ENCODE measurements at regions not wholly inside any gene's neighbourhood (a gene's known extent, or its start where the extent isn't known, plus 50 kb on each side); places are given as distances from the start of the nearest gene placed in this dataset.
"Not testable (repeated sequence)": the region's sequence is repeated elsewhere in the genome, so short reads cannot be mapped to it uniquely, and the experiment has no call there.

DNA sequence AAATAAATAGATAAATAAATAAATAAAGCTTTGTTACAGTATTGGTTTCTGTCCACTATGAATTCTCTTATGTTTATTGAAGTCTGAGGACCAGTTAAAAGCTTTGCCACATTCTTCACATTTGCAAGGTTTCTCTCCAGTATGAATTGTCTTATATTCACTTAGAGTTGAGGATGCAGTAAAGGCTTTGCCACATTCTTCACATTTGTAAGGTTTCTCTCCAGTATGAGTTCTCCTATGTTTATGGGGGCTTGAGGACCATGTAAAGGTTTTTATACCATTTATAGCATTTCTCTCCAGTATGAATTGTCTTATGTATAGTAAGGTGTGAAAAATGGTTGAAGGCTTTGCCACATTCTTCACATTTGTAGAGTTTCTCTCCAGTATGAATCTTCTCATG is 168.3 kb downstream of the ZNF737 start:
- DNase-seq, result no peak
- Histone ChIP-seq H3K27me3 (no peaks in the 10 kb centered on the region), H3K36me3 (ENCODE audit: low read depth, missing control alignments) (no peaks in the 10 kb centered on the region), H3K27ac (no peak overlapping the region), H3K9me3 (no peaks in the 10 kb centered on the region), H3K4me1 (no peaks in the 10 kb centered on the region), H3K4me3 (no peak overlapping the region)
- no peak for TF ChIP-seq POLR2A (IDR thresholded peaks at IDR 0.05)
- TF ChIP-seq, protein P1, sequence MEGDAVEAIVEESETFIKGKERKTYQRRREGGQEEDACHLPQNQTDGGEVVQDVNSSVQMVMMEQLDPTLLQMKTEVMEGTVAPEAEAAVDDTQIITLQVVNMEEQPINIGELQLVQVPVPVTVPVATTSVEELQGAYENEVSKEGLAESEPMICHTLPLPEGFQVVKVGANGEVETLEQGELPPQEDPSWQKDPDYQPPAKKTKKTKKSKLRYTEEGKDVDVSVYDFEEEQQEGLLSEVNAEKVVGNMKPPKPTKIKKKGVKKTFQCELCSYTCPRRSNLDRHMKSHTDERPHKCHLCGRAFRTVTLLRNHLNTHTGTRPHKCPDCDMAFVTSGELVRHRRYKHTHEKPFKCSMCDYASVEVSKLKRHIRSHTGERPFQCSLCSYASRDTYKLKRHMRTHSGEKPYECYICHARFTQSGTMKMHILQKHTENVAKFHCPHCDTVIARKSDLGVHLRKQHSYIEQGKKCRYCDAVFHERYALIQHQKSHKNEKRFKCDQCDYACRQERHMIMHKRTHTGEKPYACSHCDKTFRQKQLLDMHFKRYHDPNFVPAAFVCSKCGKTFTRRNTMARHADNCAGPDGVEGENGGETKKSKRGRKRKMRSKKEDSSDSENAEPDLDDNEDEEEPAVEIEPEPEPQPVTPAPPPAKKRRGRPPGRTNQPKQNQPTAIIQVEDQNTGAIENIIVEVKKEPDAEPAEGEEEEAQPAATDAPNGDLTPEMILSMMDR (IDR thresholded peaks at IDR 0.05), result no peak
- intact Hi-C loops (cut with DNase I; ENCODE audit: low total_unique reads), result no loop called here

DNA sequence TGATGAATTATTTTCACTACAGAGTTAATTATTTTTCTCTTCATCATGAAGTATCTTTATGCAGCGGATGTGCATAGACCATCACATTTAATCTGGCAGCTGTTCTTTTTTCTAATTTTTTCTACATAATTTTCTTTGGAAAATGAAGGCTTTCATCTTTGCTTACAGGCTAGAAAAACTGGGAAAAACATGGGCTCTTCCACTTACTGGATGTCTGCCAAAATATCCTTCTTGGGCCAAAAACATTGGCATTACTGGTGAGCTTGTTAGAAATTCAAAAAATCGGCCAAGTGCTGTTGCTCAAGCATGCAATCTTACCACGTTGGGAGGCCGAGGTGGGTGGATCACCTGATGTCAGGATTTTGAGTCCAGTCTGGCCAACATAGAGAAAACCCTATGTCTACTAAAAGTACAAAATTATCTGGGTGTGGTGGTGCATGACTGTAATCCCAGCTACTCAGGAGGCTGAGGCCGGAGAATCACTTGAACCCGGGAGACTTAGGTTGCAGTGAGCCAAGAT is 176.8 kb downstream of the ZNF737 start:
- Histone ChIP-seq H3K9me3 (no peaks in the 10 kb centered on the region), H3K27ac (no peak overlapping the region), H3K4me1 (no peaks in the 10 kb centered on the region), H3K4me3 (no peak overlapping the region), H3K36me3 (ENCODE audit: low read depth, missing control alignments) (no peaks in the 10 kb centered on the region), H3K27me3 (no peaks in the 10 kb centered on the region)
- DNase-seq, result no peak
- TF ChIP-seq, protein P1 (IDR thresholded peaks at IDR 0.05), result no peak
- no peak for TF ChIP-seq POLR2A (IDR thresholded peaks at IDR 0.05)
- WGBS, 2 donors, result 75 to 84% methylated on average over 6 of the region's 6 CpGs
- intact Hi-C loops (cut with DNase I; ENCODE audit: low total_unique reads), result no loop called here

DNA sequence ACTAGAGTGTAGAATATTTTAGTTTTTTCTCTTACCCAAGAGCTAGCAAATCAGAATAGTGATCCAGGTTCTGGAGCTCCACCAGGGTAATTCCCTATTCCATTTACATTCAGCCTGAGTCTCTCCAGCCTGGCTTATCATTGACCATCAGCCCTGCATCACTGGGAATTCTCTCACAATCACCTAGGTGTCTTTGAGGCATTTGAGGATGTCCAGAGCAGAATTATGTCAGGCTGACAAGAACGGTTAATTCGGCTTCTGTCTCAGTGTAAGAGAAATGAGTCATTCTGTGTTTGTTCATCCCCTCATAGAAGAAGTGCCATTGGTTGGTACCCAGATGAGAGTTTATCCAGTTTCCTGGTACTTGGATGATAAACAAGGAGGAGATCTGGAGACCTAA is 180.5 kb downstream of the ZNF737 start:
- DNase-seq, result no peak
- 77 to 82% methylated on average over 2 of the region's 2 CpGs for WGBS, 2 donors
- Histone ChIP-seq H3K9me3 (no peaks in the 10 kb centered on the region), H3K4me1 (no peaks in the 10 kb centered on the region), H3K4me3 (no peak overlapping the region), H3K27me3 (no peaks in the 10 kb centered on the region), H3K27ac (no peak overlapping the region), H3K36me3 (ENCODE audit: low read depth, missing control alignments) (no peaks in the 10 kb centered on the region)
- intact Hi-C loops (cut with DNase I; ENCODE audit: low total_unique reads), result no loop called here
- TF ChIP-seq, protein P1 (IDR thresholded peaks at IDR 0.05), result no peak
- no peak for TF ChIP-seq POLR2A (IDR thresholded peaks at IDR 0.05)

DNA sequence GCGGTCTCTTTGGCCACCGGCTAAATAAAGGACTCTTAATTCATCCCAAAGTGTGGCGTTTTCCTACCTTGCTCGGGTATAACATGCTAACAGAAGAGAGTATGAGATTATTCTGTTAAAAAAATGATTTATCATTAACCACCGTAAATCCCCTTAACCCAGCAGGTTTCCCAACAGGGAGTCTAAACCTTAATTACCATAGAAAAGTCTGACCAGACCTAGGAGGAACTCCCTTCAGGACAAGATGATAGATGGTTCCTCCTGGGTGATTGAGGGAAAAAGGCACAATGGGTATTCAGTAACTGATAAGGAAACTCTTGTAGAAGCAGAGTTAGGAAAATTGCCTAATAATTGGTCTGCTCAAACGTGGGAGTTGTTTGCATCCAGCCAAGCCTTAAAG is 193.7 kb downstream of the ZNF737 start:
- Histone ChIP-seq H3K27me3 (no peaks in the 10 kb centered on the region), H3K4me1 (no peaks in the 10 kb centered on the region), H3K9me3 (no peaks in the 10 kb centered on the region), H3K4me3 (no peak overlapping the region), H3K36me3 (ENCODE audit: low read depth, missing control alignments) (no peaks in the 10 kb centered on the region), H3K27ac (no peak overlapping the region)
- no peak for DNase-seq
- intact Hi-C loops (cut with DNase I; ENCODE audit: low total_unique reads), result no loop called here
- 28 to 50% methylated on average over 6 of the region's 6 CpGs for WGBS, 2 donors
- TF ChIP-seq, protein P1 (IDR thresholded peaks at IDR 0.05), result no peak
- TF ChIP-seq POLR2A (IDR thresholded peaks at IDR 0.05), result no peak

DNA sequence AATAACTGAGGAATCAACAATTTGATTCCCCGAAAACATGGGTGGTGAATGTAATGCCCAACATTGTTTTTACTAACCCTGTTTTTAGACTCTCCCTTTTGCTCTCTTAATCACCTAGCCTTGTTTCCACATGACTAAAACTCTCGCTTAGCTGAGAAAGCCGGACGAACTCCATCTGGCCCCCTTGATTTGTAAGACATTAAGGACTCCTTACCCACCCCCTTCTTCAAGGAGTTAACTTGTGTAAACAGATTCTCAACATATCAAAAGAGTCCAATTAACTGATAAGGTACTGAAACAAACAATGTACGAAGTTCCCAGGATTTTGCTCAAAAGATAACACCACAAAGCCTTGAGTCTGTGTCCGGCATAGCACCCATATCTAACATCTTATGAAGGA is 194.3 kb downstream of the ZNF737 start:
- H3K4me3 ChIP-seq; H3K27ac ChIP-seq; H3K27me3 ChIP-seq; H3K4me1 ChIP-seq; intact Hi-C loops (cut with DNase I; ENCODE audit: low total_unique reads); DNase-seq; H3K36me3 ChIP-seq (ENCODE audit: low read depth, missing control alignments); H3K9me3 ChIP-seq: not testable (repeated sequence)
- WGBS, 2 donors, result 51 to 64% methylated on average over 6 of the region's 6 CpGs
